ENCODE measurements at regions not wholly inside any gene's neighbourhood (a gene's known extent, or its start where the extent isn't known, plus 50 kb on each side); places are given as distances from the start of the nearest gene placed in this dataset.
"Not testable (repeated sequence)": the region's sequence is repeated elsewhere in the genome, so short reads cannot be mapped to it uniquely, and the experiment has no call there.

DNA sequence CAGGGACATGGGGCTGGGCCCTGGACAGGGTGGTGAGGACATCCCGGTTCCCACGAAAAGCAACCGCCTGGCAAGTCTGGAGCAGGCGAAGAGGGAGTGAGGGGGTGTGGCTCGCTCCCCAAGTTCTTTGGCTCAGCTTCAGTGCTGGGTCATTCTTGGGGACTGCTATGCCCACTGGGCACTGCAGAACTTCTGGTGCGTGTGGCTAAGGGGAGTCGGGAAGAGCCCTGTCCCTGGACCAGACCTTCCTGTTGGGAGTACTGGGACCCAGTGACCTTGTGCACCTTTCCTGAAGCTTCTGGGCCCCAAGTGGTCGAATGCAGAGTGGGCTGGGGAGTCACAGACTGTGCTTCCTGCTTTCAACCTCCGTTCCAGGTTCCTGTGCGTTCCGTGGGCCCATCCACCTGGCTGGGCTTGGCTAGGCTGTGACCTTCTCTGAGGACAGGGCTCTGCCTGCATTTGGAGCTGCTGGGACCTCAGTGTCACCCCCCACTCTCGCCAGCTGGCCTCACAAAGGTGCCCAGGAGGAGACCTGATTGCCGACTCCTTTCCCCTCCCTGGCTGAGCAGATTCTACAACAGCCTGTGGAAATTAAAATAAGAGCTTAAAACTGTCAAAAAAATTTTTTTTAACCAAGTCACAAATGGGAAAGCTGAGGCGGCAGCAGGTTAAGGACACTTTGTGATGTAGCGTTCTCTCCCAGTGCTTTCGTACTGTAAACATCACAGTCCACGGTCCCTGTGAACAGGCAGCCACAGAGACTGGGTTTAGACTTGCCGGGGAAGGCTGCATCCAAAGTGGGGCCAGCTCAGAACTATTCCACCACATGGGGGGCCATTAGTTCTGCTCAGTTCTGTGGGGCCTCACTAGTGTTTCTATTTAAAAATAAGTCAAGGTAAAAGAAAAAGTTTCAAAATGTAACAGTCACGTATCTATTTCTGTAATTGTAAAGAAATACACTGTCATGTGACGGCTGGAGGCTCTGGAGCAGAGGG is 63.8 kb upstream of the WNT7B start:
- no peak for DNase-seq (ENCODE audit: low read depth)

DNA sequence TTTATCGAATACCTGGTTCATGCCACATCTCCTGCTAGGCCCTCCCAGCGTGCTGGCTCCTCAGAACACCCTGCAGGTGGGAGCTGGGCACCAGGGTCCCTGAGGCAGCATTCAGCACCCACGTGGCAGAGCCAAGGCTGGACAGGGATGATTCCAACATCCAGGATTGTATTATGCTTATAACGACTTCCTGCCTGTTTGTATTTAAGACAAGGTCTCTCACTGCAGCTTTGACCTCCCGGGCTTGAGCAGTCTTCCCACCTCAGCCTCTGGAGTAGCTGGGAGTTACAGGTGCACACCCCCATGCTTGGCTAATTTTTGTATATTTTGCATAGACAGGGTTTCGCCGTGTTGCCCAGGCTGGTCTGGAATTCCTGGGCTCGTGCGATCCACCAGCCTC is 64.7 kb upstream of the WNT7B start:
- no peak for DNase-seq (ENCODE audit: low read depth)

DNA sequence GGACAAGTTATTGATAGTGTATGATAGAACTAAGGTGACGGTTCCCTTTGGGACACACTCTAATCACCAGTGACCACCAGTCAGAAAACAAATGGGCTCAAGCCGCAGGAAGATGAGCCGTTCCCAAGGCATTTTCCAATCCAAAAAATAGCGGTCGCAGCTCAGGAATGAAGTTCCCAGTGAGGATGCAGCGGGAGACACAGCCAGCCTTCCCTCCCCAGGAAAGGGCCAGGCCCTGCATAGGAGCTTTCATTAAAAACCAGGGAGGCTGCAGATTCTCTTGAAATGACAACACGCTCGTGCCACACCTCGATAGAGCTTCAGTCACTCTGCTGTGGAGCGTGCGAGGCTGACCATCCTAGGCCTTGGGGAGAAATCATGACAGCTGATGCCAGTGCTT is 65.8 kb upstream of the WNT7B start:
- DNase-seq (ENCODE audit: low read depth): peak; percentile 46

DNA sequence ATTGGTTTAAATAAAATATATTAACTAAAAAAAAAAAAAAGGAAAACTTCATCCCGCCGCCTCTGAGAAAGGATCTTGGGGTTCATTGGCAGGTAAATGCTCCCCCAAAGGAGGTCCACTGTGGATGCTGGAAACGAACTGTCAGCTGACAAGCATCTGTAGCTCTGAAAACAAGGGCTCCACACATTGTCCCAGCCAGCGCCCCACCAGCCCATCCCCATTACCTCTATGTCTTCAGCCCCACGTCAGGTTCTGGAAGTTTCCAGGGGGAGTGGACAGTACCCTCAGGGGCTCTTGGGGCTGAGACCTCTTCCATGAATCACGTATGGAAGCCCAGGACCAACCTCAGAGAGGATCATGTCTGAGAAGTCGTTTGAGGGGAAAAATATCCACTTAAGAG is 66.4 kb upstream of the WNT7B start:
- no peak for DNase-seq (ENCODE audit: low read depth)

DNA sequence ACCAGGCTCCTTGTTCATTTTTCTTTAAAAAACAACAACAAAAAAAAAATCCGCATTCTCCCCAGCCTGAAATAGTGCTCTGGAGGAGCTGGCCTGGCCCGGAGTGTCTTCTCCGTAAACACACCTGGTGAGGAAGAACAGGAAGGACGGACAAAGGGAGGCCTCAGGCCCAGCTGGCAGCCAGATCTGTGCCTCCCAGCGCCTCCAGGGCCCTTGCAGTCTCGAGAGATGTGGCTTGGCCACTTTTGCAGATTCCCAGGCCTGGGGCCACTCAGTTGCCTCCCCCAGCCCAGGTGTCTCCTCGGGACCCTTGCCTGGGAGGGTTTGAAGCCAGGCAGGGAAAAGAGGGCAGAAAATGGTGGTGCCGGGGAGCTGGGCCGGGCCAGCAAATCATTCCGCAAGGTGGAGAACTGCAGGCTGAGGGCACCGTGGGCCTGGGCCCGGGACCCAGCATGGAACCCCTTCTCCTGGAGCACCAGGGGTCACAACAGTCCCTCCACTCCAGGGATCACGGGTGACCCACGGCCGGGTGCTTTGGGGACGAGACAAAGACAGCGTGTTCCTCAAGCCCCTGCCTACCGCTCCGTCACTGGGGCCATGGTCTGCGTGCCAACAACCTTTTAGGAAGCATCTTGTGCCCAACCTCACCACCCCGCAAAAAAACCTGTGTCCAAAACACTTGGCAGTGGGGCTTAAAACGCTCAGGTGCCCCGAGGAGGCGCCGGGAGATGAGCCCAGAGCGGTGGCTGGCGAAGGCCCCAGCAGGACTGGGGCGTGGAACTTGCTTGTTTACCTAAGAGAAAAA is 67.1 kb upstream of the WNT7B start:
- peak; percentile 44 for DNase-seq (ENCODE audit: low read depth)

DNA sequence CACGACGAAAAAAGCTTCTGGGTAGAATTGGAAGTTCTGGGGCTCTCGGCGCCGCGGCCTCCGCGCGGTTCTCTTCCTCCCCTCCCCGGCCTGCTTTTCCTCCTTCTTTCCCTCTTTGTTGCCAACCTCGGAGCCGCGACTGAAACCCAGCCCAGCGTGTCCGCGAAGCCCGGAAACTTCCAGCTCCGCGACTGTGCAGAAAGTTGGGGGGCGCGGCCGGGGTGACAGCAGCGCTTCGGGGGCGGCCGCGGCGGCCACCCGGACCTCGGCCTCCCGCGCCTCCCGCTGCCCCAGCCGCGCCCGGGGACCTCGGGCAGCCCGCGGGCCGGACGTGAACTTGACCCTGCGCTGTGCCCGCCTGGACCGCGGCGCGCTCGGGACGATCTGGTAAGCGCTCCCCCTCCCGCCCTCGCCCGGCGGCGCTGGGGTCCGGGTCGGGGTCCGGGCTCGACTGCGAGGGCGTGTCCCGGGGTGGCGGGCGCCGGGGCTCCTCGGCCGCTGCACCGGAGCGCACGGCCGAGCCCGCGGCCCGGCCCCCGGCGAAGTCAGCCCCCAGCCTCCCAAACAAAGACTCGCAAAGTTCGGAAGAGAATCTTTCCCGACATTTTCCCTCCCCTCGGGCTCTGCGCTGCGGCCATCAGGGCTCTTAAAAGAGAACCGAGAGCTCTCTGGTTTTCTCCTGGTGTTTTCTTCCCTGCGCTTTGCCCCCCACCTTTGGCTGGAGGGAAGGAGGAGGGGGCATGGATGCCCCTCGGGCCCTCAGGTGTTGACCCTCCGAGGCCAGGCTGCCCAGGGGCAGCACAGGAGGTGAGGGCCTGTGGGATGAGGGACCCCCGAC is 67.9 kb upstream of the WNT7B start:
- peak; percentile 58 for DNase-seq (ENCODE audit: low read depth)

DNA sequence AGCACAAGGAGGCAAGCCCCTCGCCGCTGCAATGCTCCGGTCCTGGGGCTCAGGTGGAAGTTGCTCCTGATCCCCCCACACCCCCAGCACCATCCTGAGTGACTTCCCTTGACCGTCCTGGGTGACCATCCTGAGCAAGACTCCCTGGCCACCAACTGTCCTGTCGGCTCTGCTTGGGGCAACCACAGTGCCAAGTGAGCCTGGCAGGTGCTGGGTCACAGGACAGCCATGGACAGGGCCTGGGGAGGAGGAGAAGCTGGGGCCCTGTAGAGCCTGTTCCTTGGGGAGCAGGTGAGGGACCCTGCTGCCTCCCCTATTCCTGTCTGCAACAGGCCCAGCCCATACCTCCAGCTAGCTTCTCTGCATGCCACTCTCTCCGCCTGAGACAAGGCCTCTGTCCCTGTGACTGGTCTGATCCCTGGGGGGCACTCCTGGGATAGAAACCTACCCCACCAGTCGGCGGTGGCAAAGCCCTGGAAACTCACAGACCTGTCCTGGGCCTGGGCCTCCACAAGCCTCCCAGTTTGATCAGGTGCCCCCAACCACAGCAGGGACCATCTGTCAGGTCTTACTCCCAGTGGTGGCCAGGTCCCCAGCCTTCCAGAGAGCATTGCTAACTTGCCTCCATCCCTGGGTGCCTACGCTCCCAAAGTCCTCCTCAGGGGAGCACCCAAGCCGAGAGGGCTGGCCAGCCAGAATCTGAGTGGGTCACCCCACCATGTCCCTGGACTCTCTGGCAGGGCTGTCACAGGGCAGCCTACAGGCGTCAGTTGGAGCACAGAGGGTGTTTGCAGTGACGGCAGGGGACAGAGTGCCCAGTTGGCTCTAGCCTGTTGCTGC is 68.7 kb upstream of the WNT7B start:
- DNase-seq (ENCODE audit: low read depth): no peak

DNA sequence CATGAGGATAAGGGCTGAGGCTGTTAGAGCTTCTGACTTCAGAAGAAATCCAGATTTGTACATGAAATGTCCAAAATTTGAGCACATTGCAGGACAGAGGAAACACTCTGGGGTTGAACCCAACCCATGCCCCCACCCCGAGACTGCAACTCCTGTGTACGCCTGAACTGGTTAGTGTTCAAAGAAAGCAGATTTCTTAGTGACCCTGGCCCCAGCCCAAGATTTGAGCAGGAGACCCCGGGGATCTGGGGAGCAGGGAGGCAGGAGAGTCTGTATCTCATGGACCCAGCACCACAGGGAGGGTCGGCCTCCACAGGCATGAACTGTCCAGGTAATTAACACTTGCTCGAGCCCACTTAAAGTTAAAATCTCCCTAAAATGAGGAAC is 69.3 kb upstream of the WNT7B start:
- DNase-seq (ENCODE audit: low read depth): no peak

DNA sequence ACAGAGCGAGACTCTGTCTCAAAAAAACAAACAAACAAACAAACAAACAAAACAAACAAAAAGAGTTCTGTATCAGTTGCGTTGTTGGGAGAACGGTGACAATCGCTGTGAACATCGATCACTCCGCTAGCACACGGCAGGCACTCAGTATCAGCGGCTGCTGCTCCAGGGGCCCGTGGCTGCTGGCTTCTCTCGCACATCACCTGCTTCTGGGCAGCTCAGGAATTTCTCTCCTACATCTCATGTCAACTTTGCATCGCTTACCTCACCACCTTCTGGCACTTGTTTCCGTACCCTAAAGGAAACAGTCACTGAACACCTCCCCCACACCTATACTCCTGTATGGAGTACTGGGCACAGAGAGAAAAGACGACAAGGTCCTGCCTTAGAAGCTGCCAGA is 70.3 kb upstream of the WNT7B start:
- no peak for DNase-seq (ENCODE audit: low read depth)

DNA sequence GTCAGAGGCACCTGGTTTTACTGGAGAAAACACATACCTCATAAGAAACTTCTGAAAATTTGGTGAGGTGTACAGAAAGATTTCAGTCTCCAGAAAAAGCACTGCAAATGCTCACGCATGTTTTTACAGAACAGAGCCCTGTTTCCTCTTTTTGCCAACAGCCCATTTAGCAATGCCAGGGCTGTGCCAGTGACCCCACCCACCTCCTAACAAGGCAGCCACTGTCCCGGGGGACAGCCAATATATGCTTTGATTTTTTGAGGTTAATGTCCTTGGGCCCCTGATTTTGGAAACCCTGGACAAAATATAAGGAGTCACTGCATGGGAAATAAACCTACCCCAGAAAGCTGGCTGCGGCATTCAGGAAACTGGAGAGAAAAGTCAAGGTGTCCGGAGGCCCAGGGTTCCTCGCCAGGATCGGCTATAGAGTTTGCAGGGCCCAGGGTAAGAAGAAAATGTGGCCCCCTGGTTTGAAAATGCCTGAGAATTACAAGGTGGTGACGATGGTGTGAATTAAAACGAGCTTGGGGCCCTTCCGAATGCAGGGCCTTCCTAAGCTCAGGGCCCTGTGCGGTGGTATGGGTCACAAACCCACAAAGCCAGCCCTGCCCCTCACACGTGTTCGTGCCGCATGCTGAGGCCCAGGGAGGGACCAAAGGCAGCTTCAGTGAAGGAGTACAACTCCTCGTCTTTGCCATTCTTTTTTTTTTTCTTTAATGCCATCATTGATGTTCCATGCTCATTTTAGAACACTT is 71.1 kb upstream of the WNT7B start:
- no peak for DNase-seq (ENCODE audit: low read depth)

DNA sequence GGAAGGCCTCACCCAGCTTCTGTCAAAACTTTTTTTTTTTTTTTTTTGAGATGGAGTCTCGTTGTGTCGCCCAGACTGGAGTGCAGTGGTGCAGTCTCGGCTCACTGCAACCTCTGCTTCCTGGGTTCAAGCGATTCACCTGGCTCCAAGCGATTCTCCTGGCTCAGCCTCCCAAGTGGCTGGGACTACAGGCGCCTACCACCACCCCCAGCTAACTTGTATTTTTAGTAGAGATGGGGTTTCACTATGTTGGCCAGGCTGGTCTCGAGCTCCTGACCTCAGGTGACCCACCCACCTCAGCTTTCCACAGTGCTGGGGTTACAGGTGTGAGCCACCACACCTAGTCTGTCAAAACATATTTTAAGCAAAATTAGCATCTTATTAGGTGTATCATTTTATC is 71.7 kb upstream of the WNT7B start:
- not testable (repeated sequence) for DNase-seq (ENCODE audit: low read depth)

DNA sequence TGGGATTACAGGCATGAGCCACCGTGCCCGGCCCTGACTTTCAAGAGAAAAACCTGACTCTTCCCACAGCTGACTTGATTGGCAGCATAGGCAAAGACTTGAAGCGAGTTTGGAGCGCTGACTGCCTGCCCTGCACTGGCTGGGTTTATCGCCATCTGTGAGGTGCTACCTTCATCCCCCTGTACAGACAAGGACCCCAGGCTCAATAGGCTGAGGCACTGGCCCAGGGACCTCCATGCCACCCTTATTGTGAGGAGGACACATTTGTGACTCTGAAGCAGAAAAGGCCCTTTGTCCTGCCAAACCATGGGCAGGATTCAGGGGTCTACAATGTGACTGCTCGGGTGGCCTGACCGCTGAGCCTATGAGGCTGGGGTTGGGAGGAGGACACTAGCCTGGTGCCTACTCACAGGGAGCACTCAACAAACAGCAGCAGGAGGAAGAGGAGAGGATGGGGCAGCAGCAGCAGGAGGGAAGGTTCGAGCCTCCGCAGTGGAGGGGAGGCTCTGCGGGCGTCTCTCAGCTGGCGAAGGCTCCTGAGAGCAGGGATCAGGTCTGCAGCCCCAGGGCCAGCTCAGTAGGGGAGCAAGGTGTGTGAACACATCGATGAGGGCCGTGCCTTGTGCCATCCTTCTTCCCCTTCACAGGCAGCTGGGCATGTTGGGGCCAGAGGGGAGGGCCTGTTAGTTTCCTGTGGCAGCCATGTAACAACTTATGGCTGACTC is 72.9 kb upstream of the WNT7B start:
- DNase-seq (ENCODE audit: low read depth): no peak

DNA sequence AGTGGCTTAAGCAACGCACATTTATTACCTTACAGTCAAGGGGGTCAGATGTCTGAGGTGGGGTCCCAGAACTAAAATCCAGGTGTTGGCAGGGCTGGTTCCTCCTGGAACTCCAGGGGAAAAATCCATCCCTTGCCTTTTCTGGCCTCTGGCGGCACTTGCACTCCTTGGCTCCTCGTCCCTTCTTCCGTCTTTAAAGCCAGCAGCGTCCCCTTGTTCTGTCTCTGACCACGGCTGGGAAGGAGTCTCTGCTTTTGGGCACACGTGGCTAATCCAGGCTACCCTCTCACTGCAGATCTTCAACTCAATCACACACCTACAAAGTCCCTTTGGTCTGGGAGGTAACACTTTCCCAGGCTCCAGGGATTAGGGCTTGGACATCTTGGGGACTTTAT is 73.5 kb upstream of the WNT7B start:
- DNase-seq (ENCODE audit: low read depth): no peak

DNA sequence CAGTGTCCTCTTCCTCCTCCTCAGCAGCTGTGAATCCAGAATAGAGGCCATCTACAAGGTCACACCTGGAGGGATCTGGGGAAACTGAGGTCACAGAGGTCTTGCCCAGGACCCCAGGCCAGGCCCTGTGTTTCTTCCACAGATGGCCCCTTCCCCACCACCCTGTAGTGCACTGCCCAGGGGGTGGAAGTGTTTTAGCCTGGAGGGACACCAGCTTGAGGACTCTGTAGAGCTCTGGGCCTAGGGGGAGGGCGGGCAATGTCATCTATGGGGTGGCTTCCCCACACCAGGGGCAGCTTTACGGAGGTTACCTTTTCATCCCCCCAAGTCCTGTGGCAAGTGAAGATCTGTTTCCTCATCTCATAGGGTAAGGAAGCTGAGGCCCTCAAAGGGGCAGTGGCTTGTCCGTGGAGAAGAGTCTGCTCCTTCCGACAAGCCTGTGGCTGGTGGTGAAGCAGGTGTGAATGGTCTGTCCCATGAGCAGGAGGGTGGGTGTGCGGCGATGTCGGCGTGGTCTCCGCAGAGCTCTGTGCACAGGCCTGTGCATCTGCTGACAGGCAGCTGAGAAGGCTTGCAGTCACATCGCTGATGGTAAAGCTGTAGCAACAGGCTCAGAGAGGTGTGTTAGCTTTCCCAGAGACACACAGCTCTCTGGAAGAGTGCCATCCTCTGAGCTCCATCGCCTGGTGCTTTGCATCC is 74.1 kb upstream of the WNT7B start:
- no peak for DNase-seq (ENCODE audit: low read depth)

DNA sequence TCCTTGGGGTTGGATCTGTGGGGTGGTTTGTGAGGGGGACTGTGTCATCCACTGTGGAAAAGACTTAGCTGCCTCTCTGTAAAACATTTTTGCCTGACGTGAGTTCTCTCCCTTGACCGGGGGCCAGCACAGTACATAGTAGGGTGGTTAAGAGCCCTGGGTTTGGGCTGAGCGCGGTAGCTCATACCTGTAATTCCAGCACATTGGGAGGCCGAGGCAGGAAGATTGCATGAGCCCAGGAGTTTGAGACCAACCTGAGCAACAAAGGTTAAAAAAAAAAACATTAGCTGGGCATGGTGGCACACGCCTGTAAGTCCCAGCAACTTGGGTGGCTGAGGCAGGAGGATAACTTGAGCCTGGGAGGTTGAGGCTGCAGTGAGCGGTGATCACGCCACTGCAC is 74.7 kb upstream of the WNT7B start:
- DNase-seq (ENCODE audit: low read depth): no peak

DNA sequence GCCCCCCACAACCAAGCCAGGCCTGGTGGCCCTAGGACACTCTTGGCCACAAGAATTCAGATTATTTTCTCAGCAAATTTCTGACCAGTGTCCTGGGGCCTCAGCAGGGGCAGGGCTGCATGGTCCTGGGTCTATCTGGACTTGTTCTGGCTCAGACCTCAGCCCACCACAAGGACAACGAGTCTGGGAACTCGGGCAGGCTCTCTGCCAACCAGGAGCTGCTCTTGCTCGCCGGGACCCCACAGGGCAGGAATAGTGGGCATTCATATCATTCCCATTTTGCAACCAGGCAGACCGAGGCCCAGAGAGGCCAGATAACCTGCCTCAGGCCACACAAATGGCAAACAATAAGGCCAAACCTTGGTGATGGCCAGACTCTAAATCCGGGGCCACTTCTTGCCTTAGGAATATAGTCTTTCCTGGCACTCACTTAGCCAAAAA is 75.4 kb upstream of the WNT7B start:
- DNase-seq (ENCODE audit: low read depth): no peak

DNA sequence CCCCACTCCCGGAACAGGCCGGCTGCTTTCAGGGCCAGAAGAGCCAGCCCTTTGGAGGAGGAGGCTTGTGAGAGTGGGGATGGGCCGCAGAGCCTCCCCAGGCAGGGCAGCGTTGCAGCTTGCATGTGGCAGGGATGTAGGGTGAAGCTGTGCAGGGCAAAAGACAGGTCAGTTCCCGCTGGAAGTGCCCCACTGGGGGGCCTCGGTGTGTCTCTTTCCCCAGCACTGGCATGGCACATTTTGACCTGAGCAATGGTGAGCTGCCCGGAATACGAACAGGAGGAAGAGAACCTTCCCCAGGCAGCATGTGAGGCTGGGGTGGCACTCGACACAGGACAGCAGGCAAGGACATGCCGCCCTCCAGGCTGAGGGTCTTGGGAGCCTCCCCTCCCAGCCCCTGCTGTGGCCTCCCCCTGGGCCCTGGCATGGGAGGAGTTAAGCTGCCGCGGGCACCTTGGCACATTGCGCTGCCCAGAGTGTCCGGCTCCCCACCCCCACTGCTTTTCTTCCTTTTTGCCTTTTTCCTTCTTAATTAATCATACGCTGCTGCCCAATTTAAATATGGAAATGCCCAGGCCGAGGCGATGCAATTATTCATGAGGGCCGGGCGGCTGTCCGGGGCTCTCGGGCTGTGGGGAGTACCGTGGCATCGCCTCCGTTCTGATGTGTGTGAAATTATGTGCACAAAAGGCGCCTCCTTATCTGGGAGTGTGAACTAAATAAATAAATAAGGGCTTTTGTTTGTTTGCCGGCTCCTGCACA is 76.0 kb upstream of the WNT7B start:
- DNase-seq (ENCODE audit: low read depth): peak; percentile 48

DNA sequence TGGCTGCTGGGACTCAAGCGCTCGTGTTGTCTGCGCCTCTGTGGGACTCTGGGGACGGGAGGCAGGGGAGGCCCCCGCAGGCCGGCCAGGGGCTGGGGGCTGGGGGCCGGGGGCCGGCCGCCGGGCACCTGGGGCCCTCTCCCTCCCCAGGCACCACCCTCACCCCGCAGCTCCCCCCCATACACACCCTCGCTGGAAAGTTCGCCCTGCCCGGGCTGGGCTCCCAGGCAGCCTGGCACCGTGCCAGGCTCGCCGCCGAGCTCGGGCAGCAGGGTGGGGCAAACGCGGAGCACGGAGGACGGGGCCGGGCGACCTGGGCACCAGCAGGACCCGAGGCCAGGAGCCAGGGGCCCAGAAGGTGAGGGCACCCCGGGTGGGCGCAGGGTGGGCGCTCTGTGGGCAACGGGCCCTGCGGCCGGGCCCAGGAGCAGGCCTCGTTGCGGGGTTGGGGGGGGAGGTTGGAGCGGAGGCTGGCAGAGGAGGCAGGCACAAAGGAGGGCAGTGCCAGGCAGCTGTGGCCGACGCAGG is 76.7 kb upstream of the WNT7B start:
- peak; percentile 62 for DNase-seq (ENCODE audit: low read depth)
